ENCODE measurements at regions not wholly inside any gene's neighbourhood (a gene's known extent, or its start where the extent isn't known, plus 50 kb on each side); places are given as distances from the start of the nearest gene placed in this dataset.

- Histone ChIP-seq H3K4me3 (ENCODE audit: low read length) (no peak overlapping the region), H3K9me2 (ENCODE audit: insufficient read depth, low read length) (no peaks in the 10 kb centered on the region), H4K20me1 (ENCODE audit: insufficient read depth) (no peaks in the 10 kb centered on the region), H3K9ac (ENCODE audit: low read length) (no peak overlapping the region), H3K9me3 (ENCODE audit: low read length) (no peaks in the 10 kb centered on the region), H3K36me3 (ENCODE audit: insufficient read depth, low read length) (no peaks in the 10 kb centered on the region), H3K27me3 (ENCODE audit: insufficient read depth, low read depth, low read length) (no peaks in the 10 kb centered on the region), H3K79me2 (replicated peaks; ENCODE audit: insufficient read depth, low read length) (no peaks in the 10 kb centered on the region), H3K4me2 (ENCODE audit: low read length) (no peak overlapping the region), H3K27ac (ENCODE audit: low read length) (no peak overlapping the region), H2AFZ (ENCODE audit: low read depth, low read length) (no peak overlapping the region), H3F3A (ENCODE audit: insufficient read depth, low read length, poor library complexity, severe bottlenecking) (no peaks in the 10 kb centered on the region)
- TF ChIP-seq CTCF (IDR thresholded peaks at IDR 0.05; ENCODE audit: poor library complexity, severe bottlenecking) (no peak), EP300 (conservative IDR thresholded peaks at IDR 0.05; ENCODE audit: poor library complexity, severe bottlenecking) (no peak), TAF1 (IDR thresholded peaks at IDR 0.05; ENCODE audit: low read depth) (no peak), EZH2 (IDR thresholded peaks at IDR 0.05; ENCODE audit: borderline replicate concordance, insufficient read depth, low read length, poor library complexity, severe bottlenecking) (no peak), RAD21 (conservative IDR thresholded peaks at IDR 0.05) (no peak), POLR2AphosphoS5 (IDR thresholded peaks at IDR 0.05) (no peak), REST (IDR thresholded peaks at IDR 0.05; ENCODE audit: borderline replicate concordance) (no peak), MXI1 (conservative IDR thresholded peaks at IDR 0.05; ENCODE audit: poor library complexity, severe bottlenecking) (no peak)
These were observed 160.1 kb downstream of the TEX29 start for GRCh38 chr13:111480503-111480902.

GRCh38 chr13:111480976-111481375 is 160.5 kb downstream of the TEX29 start:
- TF ChIP-seq CTCF (IDR thresholded peaks at IDR 0.05; ENCODE audit: poor library complexity, severe bottlenecking) (no peak), EP300 (conservative IDR thresholded peaks at IDR 0.05; ENCODE audit: poor library complexity, severe bottlenecking) (no peak), POLR2AphosphoS5 (IDR thresholded peaks at IDR 0.05) (no peak), TAF1 (IDR thresholded peaks at IDR 0.05; ENCODE audit: low read depth) (no peak)
- Histone ChIP-seq H3K4me3 (ENCODE audit: low read length) (no peak overlapping the region), H3F3A (ENCODE audit: insufficient read depth, low read length, poor library complexity, severe bottlenecking) (no peaks in the 10 kb centered on the region), H3K9me2 (ENCODE audit: insufficient read depth, low read length) (no peaks in the 10 kb centered on the region), H3K9me3 (ENCODE audit: low read length) (no peaks in the 10 kb centered on the region), H4K20me1 (ENCODE audit: insufficient read depth) (no peaks in the 10 kb centered on the region), H3K27me3 (ENCODE audit: insufficient read depth, low read depth, low read length) (no peaks in the 10 kb centered on the region), H3K27ac (ENCODE audit: low read length) (no peak overlapping the region), H3K79me2 (replicated peaks; ENCODE audit: insufficient read depth, low read length) (no peaks in the 10 kb centered on the region), H3K9ac (ENCODE audit: low read length) (no peak overlapping the region), H2AFZ (ENCODE audit: low read depth, low read length) (no peak overlapping the region), H3K36me3 (ENCODE audit: insufficient read depth, low read length) (no peaks in the 10 kb centered on the region), H3K4me2 (ENCODE audit: low read length) (no peak overlapping the region)
